ENCODE measurements at regions not wholly inside any gene's neighbourhood (a gene's known extent, or its start where the extent isn't known, plus 50 kb on each side); places are given as distances from the start of the nearest gene placed in this dataset.

GRCh38 chr2:158889135-158889853 lies 79.1 kb upstream of the TANC1 start:
- H3K4me3 ChIP-seq: no peak overlapping the region
- intact Hi-C loops (cut with DNase I, micrococcal nuclease): no loop called here
- no peaks in the 10 kb centered on the region for H3K4me1 ChIP-seq (ENCODE audit: low read depth)
- TF ChIP-seq, protein P1, sequence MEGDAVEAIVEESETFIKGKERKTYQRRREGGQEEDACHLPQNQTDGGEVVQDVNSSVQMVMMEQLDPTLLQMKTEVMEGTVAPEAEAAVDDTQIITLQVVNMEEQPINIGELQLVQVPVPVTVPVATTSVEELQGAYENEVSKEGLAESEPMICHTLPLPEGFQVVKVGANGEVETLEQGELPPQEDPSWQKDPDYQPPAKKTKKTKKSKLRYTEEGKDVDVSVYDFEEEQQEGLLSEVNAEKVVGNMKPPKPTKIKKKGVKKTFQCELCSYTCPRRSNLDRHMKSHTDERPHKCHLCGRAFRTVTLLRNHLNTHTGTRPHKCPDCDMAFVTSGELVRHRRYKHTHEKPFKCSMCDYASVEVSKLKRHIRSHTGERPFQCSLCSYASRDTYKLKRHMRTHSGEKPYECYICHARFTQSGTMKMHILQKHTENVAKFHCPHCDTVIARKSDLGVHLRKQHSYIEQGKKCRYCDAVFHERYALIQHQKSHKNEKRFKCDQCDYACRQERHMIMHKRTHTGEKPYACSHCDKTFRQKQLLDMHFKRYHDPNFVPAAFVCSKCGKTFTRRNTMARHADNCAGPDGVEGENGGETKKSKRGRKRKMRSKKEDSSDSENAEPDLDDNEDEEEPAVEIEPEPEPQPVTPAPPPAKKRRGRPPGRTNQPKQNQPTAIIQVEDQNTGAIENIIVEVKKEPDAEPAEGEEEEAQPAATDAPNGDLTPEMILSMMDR (IDR thresholded peaks at IDR 0.05): no peak
- ATAC-seq (no peak), DNase-seq (no peak)
- no peaks in the 10 kb centered on the region for H3K9me3 ChIP-seq
- H3K36me3 ChIP-seq (ENCODE audit: low read depth): no peaks in the 10 kb centered on the region

- TF ChIP-seq, protein P1 (IDR thresholded peaks at IDR 0.05): no peak
- intact Hi-C loops (cut with DNase I, micrococcal nuclease): no loop called here
- Histone ChIP-seq H3K36me3 (ENCODE audit: low read depth) (no peaks in the 10 kb centered on the region), H3K4me1 (ENCODE audit: low read depth) (no peaks in the 10 kb centered on the region), H3K4me3 (no peak overlapping the region), H3K9me3 (no peaks in the 10 kb centered on the region)
- DNase-seq (no peak), ATAC-seq (no peak)
These were observed 78.0 kb upstream of the TANC1 start for GRCh38 chr2:158890296-158890905.

DNA sequence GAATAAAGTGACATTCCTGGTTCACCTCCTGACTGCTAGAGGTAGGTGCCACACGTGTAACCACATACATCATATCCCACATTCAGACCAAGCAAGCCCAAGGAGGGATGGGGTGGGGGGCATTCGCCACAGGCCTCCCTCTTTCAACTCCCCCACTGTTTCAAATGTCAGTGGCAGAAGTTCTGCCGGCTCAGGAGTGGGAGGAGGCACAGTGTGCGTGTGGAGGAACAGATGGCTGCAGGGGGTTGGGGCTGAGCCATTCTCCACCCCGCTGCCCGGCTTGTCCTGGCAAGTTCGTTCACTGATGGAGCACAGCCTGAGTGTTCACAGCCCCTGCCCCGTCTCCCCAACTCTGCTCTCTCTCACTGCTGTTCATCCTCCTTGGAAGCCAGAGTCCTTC lies 75.4 kb upstream of the TANC1 start:
- no peak overlapping the region for H3K4me3 ChIP-seq
- intact Hi-C loops (cut with DNase I, micrococcal nuclease): no loop called here
- ATAC-seq (no peak), DNase-seq (no peak)
- no peaks in the 10 kb centered on the region for H3K9me3 ChIP-seq
- TF ChIP-seq, protein P1 (IDR thresholded peaks at IDR 0.05): no peak
- no peaks in the 10 kb centered on the region for H3K36me3 ChIP-seq (ENCODE audit: low read depth)
- H3K4me1 ChIP-seq (ENCODE audit: low read depth): no peaks in the 10 kb centered on the region

GRCh38 chr2:158893474-158893873 lies 75.0 kb upstream of the TANC1 start:
- Histone ChIP-seq H3K4me3 (no peak overlapping the region), H3K4me1 (ENCODE audit: low read depth) (no peaks in the 10 kb centered on the region), H3K36me3 (ENCODE audit: low read depth) (no peaks in the 10 kb centered on the region), H3K9me3 (no peaks in the 10 kb centered on the region)
- intact Hi-C loops (cut with DNase I, micrococcal nuclease): no loop called here
- ATAC-seq (no peak), DNase-seq (no peak)
- TF ChIP-seq, protein P1 (IDR thresholded peaks at IDR 0.05): no peak

DNA sequence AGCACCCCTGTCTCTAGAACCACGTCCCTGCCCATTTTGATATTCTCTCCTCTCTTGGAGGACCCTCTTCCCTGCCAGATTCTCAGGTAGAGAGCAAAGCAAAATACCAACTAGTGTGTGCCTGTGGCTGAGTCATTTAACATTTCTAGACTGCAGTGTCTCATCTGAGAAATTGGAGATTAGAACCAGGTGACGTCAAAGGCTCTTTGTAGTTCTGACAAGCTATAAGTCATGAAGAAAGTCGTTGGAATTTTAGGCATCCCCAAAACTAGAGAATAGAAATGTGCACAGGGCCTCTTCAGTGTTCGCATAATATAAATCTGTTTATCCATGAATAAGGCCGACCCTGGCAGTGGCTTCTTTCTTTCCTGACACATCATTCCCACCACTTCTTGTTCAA lies 74.4 kb upstream of the TANC1 start:
- TF ChIP-seq, protein P1 (IDR thresholded peaks at IDR 0.05): no peak
- no peak overlapping the region for H3K4me3 ChIP-seq
- DNase-seq: no peak
- no peaks in the 10 kb centered on the region for H3K36me3 ChIP-seq (ENCODE audit: low read depth)
- no peaks in the 10 kb centered on the region for H3K9me3 ChIP-seq
- intact Hi-C loops (cut with DNase I, micrococcal nuclease): no loop called here
- H3K4me1 ChIP-seq (ENCODE audit: low read depth): no peaks in the 10 kb centered on the region
- no peak for ATAC-seq

All from mucosa of descending colon (tissue), 3 donors.